SK-N-SH (cell line): ENCODE measurements at regions not wholly inside any gene's neighbourhood (a gene's known extent, or its start where the extent isn't known, plus 50 kb on each side); places are given as distances from the start of the nearest gene placed in this dataset.

Experiments used
- CTCF ChIP-seq: fragments of 200-600 bp; sonication (generic); IDR thresholded peaks from 2 replicates; pipeline ENCODE4 v1.6.1; 2017; ENCODE audit warnings: antibody characterized with exemption, mild to moderate bottlenecking, moderate library complexity
- GATA2 ChIP-seq: sonication (generic); formaldehyde crosslinking; IDR thresholded peaks from 2 replicates; pipeline ENCODE4 v1.5.0; 2020; ENCODE audit warnings: mild to moderate bottlenecking, missing genetic modification reagents
- YY1 ChIP-seq: IDR thresholded peaks from 2 replicates; pipeline ENCODE4 v1.4.0; 2012; ENCODE audit warnings: low read depth, mild to moderate bottlenecking

GRCh38 chr12:124489915-124490583, 77.4 kb downstream of the NCOR2 start:
- no peak for TF ChIP-seq CTCF
- TF ChIP-seq YY1 = no peak
- no peak for TF ChIP-seq GATA2
